Endothelial cell of umbilical vein (primary cell): ENCODE measurements at regions not wholly inside any gene's neighbourhood (a gene's known extent, or its start where the extent isn't known, plus 50 kb on each side); places are given as distances from the start of the nearest gene placed in this dataset.

Experiments
- BruUV-seq: library from RNA; stranded (reverse); fragments of 400-500 nt; replicated peaks from 2 replicates; lab custom pipeline; 2021; lab: Mats Ljungman, UMichigan
- CTCF ChIA-PET: fragments of 300-600, 350-600 bp; sonication (Branson Sonifier 250); formaldehyde crosslinking; loops from one replicate; lab custom pipeline; 2021; ENCODE audit warnings: antibody characterized with exemption, inconsistent platforms; lab: Charles Lee
- POLR2A ChIA-PET: fragments of 300-600, 350-600 bp; sonication (Branson Sonifier 250); formaldehyde crosslinking; loops from one replicate; lab custom pipeline; 2021; ENCODE audit warnings: antibody characterized with exemption, inconsistent platforms; lab: Charles Lee
- DNase-seq: peaks from one replicate; pipeline ENCODE4 v3.0.0-alpha.2; 2011; ENCODE audit warnings: low read depth, low spot score
- FAIRE-seq: peaks from 2 replicates; lab custom pipeline; 2011; peaks lifted over from hg19 to GRCh38; lab: Jason Lieb, UNC
- H2AFZ ChIP-seq: 2 replicates; pipeline ENCODE4 v1.6.0; 2012; ENCODE audit warnings: low read depth, low read length, control low read depth, inconsistent platforms
- H3K27ac ChIP-seq: 2 replicates; pipeline ENCODE4 v1.5.1; 2011; ENCODE audit warnings: low read depth, mild to moderate bottlenecking, control low read depth, low read length, moderate library complexity; ENCODE audit not compliant: insufficient read depth
- H3K27me3 ChIP-seq, 2 experiments: 2 replicates each; pipeline versions ENCODE4 v1.6.0 to v1.6.1; 2011; ENCODE audit warnings: low read length in 2 of 2, mixed read lengths in 1 of 2; ENCODE audit not compliant: control insufficient read depth in 2 of 2, insufficient read depth in 2 of 2
- H3K36me3 ChIP-seq, 2 experiments: 2 replicates in 1 of 2; 3 replicates in 1 of 2; pipeline ENCODE4 v1.5.1; 2011; ENCODE audit warnings: low read length in 2 of 2, mild to moderate bottlenecking in 1 of 2, moderate library complexity in 1 of 2; ENCODE audit not compliant: control insufficient read depth in 2 of 2, insufficient read depth in 2 of 2; ENCODE audit errors: extremely low read depth in 1 of 2
- H3K4me1 ChIP-seq: 3 replicates; pipeline ENCODE4 v1.5.1; 2011; ENCODE audit warnings: mild to moderate bottlenecking, low read length; ENCODE audit not compliant: control insufficient read depth, insufficient read depth; ENCODE audit errors: extremely low read depth
- H3K4me2 ChIP-seq: 2 replicates; pipeline ENCODE4 v1.6.1; 2011; ENCODE audit warnings: low read length, control low read depth, mixed read lengths; ENCODE audit not compliant: insufficient read depth
- H3K4me3 ChIP-seq, 3 experiments: fragments of 200-600 bp in 1 of 3; sonication (generic), shearing (Covaris generic) in 1 of 3; replicated peaks in 1 of 3; 2 replicates each; pipeline ENCODE4 v1.5.1; 2011 to 2016; ENCODE audit warnings: control low read depth in 3 of 3, low read length in 3 of 3, mild to moderate bottlenecking in 2 of 3, inconsistent platforms in 1 of 3, low read depth in 1 of 3, moderate library complexity in 1 of 3; ENCODE audit not compliant: insufficient read depth in 1 of 3
- H3K79me2 ChIP-seq: 2 replicates; pipeline ENCODE4 v1.6.0; 2012; ENCODE audit warnings: low read length, inconsistent platforms; ENCODE audit not compliant: control insufficient read depth, insufficient read depth
- H3K9ac ChIP-seq: replicated peaks from 2 replicates; pipeline ENCODE3; 2011; ENCODE audit warnings: low read length, control low read depth; ENCODE audit not compliant: insufficient read depth; ENCODE audit errors: extremely low read depth
- H3K9me1 ChIP-seq: replicated peaks from 3 replicates; pipeline ENCODE4 v1.6.0; 2011; ENCODE audit warnings: mild to moderate bottlenecking, low read length; ENCODE audit not compliant: control insufficient read depth, insufficient read depth; ENCODE audit errors: extremely low read depth
- H3K9me3 ChIP-seq: replicated peaks from 2 replicates; pipeline ENCODE4 v1.5.1; 2012; ENCODE audit warnings: low read length, inconsistent platforms; ENCODE audit not compliant: control insufficient read depth, insufficient read depth
- H4K20me1 ChIP-seq: replicated peaks from 2 replicates; pipeline ENCODE3; 2011; ENCODE audit warnings: mild to moderate bottlenecking, low read length; ENCODE audit not compliant: control insufficient read depth, insufficient read depth; ENCODE audit errors: extremely low read depth
- CTCF ChIP-seq, 2 donors: IDR thresholded peaks; 1 replicate in 1 of 2; 2 replicates in 1 of 2; pipeline ENCODE4 v1.5.1; 2011; ENCODE audit warnings: low read length in 2 of 2, mild to moderate bottlenecking in 2 of 2, moderate library complexity in 2 of 2, control low read depth in 1 of 2, inconsistent platforms in 1 of 2, low read depth in 1 of 2; ENCODE audit not compliant: insufficient read depth in 1 of 2; ENCODE audit errors: extremely low read depth in 1 of 2
- EZH2 ChIP-seq: IDR thresholded peaks from 2 replicates; pipeline ENCODE4 v1.6.1; 2012; ENCODE audit warnings: borderline replicate concordance, low read depth, mild to moderate bottlenecking, moderate library complexity, low read length, inconsistent platforms; ENCODE audit not compliant: severe bottlenecking
- FOS ChIP-seq: IDR thresholded peaks from 2 replicates; pipeline ENCODE4 v1.6.1; 2011; ENCODE audit warnings: mild to moderate bottlenecking, low read length, moderate library complexity, borderline replicate concordance; ENCODE audit not compliant: insufficient read depth
- GATA2 ChIP-seq: IDR thresholded peaks from 2 replicates; pipeline ENCODE4 v1.7.0; 2011; ENCODE audit warnings: low read depth, mild to moderate bottlenecking, moderate library complexity, mixed read lengths, low read length; ENCODE audit not compliant: insufficient read length, insufficient read depth
- JUN ChIP-seq: IDR thresholded peaks from 2 replicates; pipeline ENCODE4 v1.6.1; 2011; ENCODE audit warnings: borderline replicate concordance, low read depth; ENCODE audit not compliant: insufficient read length, insufficient read depth
- MAX ChIP-seq: IDR thresholded peaks from 2 replicates; pipeline ENCODE4 v1.6.1; 2011; ENCODE audit not compliant: insufficient read depth, insufficient read length
- MYC ChIP-seq: IDR thresholded peaks from one replicate; pipeline ENCODE4 v1.6.1; 2011; ENCODE audit warnings: mild to moderate bottlenecking, low read depth, low read length
- POLR2A ChIP-seq: IDR thresholded peaks from 2 replicates; pipeline ENCODE4 v1.6.1; 2012; ENCODE audit warnings: low read depth, mild to moderate bottlenecking, control low read depth, low read length
- POLR2AphosphoS5 ChIP-seq: IDR thresholded peaks from 2 replicates; pipeline ENCODE4 v1.6.1; 2012; ENCODE audit warnings: low read depth, mild to moderate bottlenecking, control low read depth, low read length, moderate library complexity; ENCODE audit not compliant: insufficient read depth
- dilution Hi-C: fragments of 300-500 bp; cut with MboI; formaldehyde crosslinking; loops from one replicate; pipeline ENCODE4 v1.15.0; 2019; ENCODE audit warnings: low sequenced_read_pairs; ENCODE audit not compliant: extremely low pct_ligation_motif_present
- intact Hi-C: fragments of 100-400 bp; cut with micrococcal nuclease; formaldehyde crosslinking; loops from one replicate; pipeline ENCODE4 v1.10.0; 2022

- no TSS peak for BruUV-seq
- no peaks in the 10 kb centered on the region for H3K36me3 ChIP-seq
- no peaks in the 10 kb centered on the region for H3K79me2 ChIP-seq
- no peaks in the 10 kb centered on the region for H3K9me1 ChIP-seq
- H3K4me2 ChIP-seq: no peak overlapping the region
- H3K9me3 ChIP-seq: peaks cover 7% of the 10 kb centered on the region
- FAIRE-seq (no peak), DNase-seq (no peak)
- intact Hi-C loops: no loop called here
- no peak overlapping the region for H3K4me3 ChIP-seq
- H2AFZ ChIP-seq: no peak overlapping the region
- H3K9ac ChIP-seq: no peak overlapping the region
- H3K27me3 ChIP-seq: no peaks in the 10 kb centered on the region
- H3K4me1 ChIP-seq: no peaks in the 10 kb centered on the region
- no peaks in the 10 kb centered on the region for H4K20me1 ChIP-seq
- TF ChIP-seq MYC (no peak), GATA2 (no peak), CTCF (IDR thresholded peaks at IDR 0.05; ENCODE audit: extremely low read depth in 1 of 2, insufficient read depth in 1 of 2, low read depth in 1 of 2, low read length in 2 of 2) (no peak), POLR2A (no peak), EZH2 (no peak), FOS (no peak), JUN (no peak), MAX (no peak), POLR2AphosphoS5 (no peak)
- ChIA-PET POLR2A (no interaction called here), CTCF (no interaction called here)
- no peak overlapping the region for H3K27ac ChIP-seq
- dilution Hi-C loops: no loop called here
Observed at GRCh38 chr3:74357881-74358280, 256.6 kb downstream of the CNTN3 start.
